ENCODE measurements at regions not wholly inside any gene's neighbourhood (a gene's known extent, or its start where the extent isn't known, plus 50 kb on each side); places are given as distances from the start of the nearest gene placed in this dataset.

GRCh38 chr3:63168179-63168578 lies 109.9 kb upstream of the SYNPR start:
- DNase-seq, result no peak
- Mint-ChIP-seq H3K27ac (no peak overlapping the region), H3K4me1 (no peaks in the 10 kb centered on the region), H3K36me3 (ENCODE audit: low read depth) (no peaks in the 10 kb centered on the region), H3K27me3 (no peaks in the 10 kb centered on the region), H3K9me3 (no peaks in the 10 kb centered on the region), H3K4me3 (no peak overlapping the region)
- ChIA-PET POLR2A (no interaction called here), CTCF (no interaction called here)

- peaks cover 1% of the 10 kb centered on the region for H3K9me3 Mint-ChIP-seq
- no peak overlapping the region for H3K27ac Mint-ChIP-seq
- POLR2A ChIA-PET, result no interaction called here
- H3K27me3 Mint-ChIP-seq, result no peaks in the 10 kb centered on the region
- no peak for DNase-seq
- no peaks in the 10 kb centered on the region for H3K4me1 Mint-ChIP-seq
- no peak overlapping the region for H3K4me3 Mint-ChIP-seq
- CTCF ChIA-PET, result no interaction called here
- H3K36me3 Mint-ChIP-seq (ENCODE audit: low read depth), result no peaks in the 10 kb centered on the region
Observed at GRCh38 chr3:63179862-63180522, 98.1 kb upstream of the SYNPR start.

GRCh38 chr3:63192248-63192647 lies 85.9 kb upstream of the SYNPR start:
- Mint-ChIP-seq H3K4me3 (no peak overlapping the region), H3K9me3 (no peaks in the 10 kb centered on the region), H3K27ac (no peak overlapping the region), H3K27me3 (no peaks in the 10 kb centered on the region), H3K36me3 (ENCODE audit: low read depth) (no peaks in the 10 kb centered on the region), H3K4me1 (no peaks in the 10 kb centered on the region)
- no peak for DNase-seq
- CTCF ChIA-PET, result no interaction called here
- POLR2A ChIA-PET, result no interaction called here

GRCh38 chr3:63193647-63194046 lies 84.5 kb upstream of the SYNPR start:
- H3K27ac Mint-ChIP-seq, result no peak overlapping the region

GRCh38 chr3:63199606-63200005 lies 78.5 kb upstream of the SYNPR start:
- ChIA-PET POLR2A (interaction anchor here (0.6 kb wide), 1 partner anchor 739 kb away, joined by 7 read pairs; no protein-coding TSS in a partner anchor), CTCF (no interaction called here)
- H3K27ac Mint-ChIP-seq, result no peak overlapping the region
- H3K36me3 Mint-ChIP-seq (ENCODE audit: low read depth), result no peaks in the 10 kb centered on the region
- no peak overlapping the region for H3K4me3 Mint-ChIP-seq
- no peak for DNase-seq
- H3K9me3 Mint-ChIP-seq, result peaks cover 3% of the 10 kb centered on the region
- no peaks in the 10 kb centered on the region for H3K27me3 Mint-ChIP-seq
- no peaks in the 10 kb centered on the region for H3K4me1 Mint-ChIP-seq

More at GRCh38 chr3:63193647-63194046, 84.5 kb upstream of the SYNPR start:
- Mint-ChIP-seq H3K4me1 (no peaks in the 10 kb centered on the region), H3K4me3 (no peak overlapping the region), H3K9me3 (no peaks in the 10 kb centered on the region), H3K36me3 (ENCODE audit: low read depth) (no peaks in the 10 kb centered on the region), H3K27me3 (no peaks in the 10 kb centered on the region)
- no peak for DNase-seq
- ChIA-PET POLR2A (no interaction called here), CTCF (no interaction called here)

- H3K27me3 Mint-ChIP-seq, result no peaks in the 10 kb centered on the region
- H3K27ac Mint-ChIP-seq, result no peak overlapping the region
- DNase-seq, result no peak
- H3K36me3 Mint-ChIP-seq (ENCODE audit: low read depth), result no peaks in the 10 kb centered on the region
- POLR2A ChIA-PET, result no interaction called here
- no peak overlapping the region for H3K4me3 Mint-ChIP-seq
- H3K4me1 Mint-ChIP-seq, result no peaks in the 10 kb centered on the region
- H3K9me3 Mint-ChIP-seq, result peaks cover 3% of the 10 kb centered on the region
- CTCF ChIA-PET, result no interaction called here
Observed at GRCh38 chr3:63202529-63202928, 75.6 kb upstream of the SYNPR start.

- Mint-ChIP-seq H3K27me3 (no peaks in the 10 kb centered on the region), H3K27ac (no peak overlapping the region), H3K9me3 (peaks cover 3% of the 10 kb centered on the region), H3K4me1 (no peaks in the 10 kb centered on the region), H3K4me3 (no peak overlapping the region), H3K36me3 (ENCODE audit: low read depth) (no peaks in the 10 kb centered on the region)
- CTCF ChIA-PET, result interaction anchor here (0.6 kb wide), 1 partner anchor 430 kb away, joined by 3 read pairs; no protein-coding TSS in a partner anchor
- no peak for DNase-seq
- POLR2A ChIA-PET, result no interaction called here
Observed at GRCh38 chr3:63207066-63207590, 71.0 kb upstream of the SYNPR start.

- H3K4me3 Mint-ChIP-seq, result no peak overlapping the region
- POLR2A ChIA-PET, result no interaction called here
- CTCF ChIA-PET, result no interaction called here
Observed at GRCh38 chr3:63228087-63228486, 50.0 kb upstream of the SYNPR start.

More at GRCh38 chr3:63228087-63228486, 50.0 kb upstream of the SYNPR start:
- H3K27me3 Mint-ChIP-seq, result no peaks in the 10 kb centered on the region
- H3K4me1 Mint-ChIP-seq, result no peaks in the 10 kb centered on the region
- no peaks in the 10 kb centered on the region for H3K36me3 Mint-ChIP-seq (ENCODE audit: low read depth)
- peaks cover 2% of the 10 kb centered on the region for H3K9me3 Mint-ChIP-seq
- no peak overlapping the region for H3K27ac Mint-ChIP-seq
- DNase-seq, result no peak

Measured in activated CD4-positive, alpha-beta T cell treated with anti-CD3 and anti-CD28 coated beads, Interleukin-2, amount 10 ng/mL, durations not matched to agents 7 days and 5 days (primary cell).